GM19239 (cell line): ENCODE measurements at regions not wholly inside any gene's neighbourhood (a gene's known extent, or its start where the extent isn't known, plus 50 kb on each side); places are given as distances from the start of the nearest gene placed in this dataset.

Experiments used
- DNase-seq: peaks from one replicate; pipeline ENCODE4 v3.0.0; 2011; ENCODE audit warnings: low spot score; ENCODE audit not compliant: insufficient read length
- FAIRE-seq: peaks from 2 replicates; lab custom pipeline; 2011; peaks lifted over from hg19 to GRCh38; lab: Jason Lieb, UNC

DNA sequence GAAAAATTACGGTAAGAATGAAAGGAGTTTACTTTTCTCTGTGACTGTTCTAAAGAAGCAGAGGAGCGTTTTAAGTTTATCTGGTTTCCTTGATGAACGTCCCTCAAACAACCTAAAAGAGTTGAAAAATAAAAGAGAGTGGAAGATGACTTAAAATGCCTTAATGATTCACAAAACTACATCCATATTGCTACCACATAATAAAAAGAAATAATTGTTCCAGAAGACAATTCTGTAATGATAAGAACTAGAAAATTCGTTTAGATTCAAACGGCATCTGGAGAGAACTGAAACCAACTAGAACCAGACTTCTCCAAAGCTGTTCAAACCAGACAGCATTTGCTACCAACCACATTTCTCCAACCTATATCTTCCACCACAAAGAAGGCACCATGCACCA, 68.1 kb downstream of the TEKT4 start:
- DNase-seq, result no peak
- no peak for FAIRE-seq

- FAIRE-seq (no peak), DNase-seq (no peak)
Measured at GRCh38 chr2:94947097-94948016, 76.1 kb downstream of the TEKT4 start.

DNA sequence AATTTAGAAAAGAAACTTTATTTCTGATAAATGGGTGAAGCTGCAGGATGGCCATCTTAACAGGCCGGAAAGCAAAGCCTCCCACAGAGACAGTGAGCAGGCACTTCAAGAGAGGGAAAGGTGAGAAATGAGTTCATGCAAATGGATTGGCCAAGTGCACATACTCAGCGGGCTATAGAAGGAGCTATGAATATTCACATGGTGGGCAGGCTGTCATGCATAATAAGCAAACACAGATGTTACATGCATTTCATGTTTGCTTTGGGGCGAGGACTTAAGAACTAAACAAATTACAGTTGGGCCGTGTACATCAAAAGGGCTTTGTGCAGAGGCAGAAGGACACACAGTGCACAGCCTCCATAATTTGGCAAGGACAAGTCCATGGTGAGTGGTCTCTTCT, 69.8 kb upstream of the MAL start:
- FAIRE-seq, result no peak

GRCh38 chr2:94956797-94957391, 68.6 kb upstream of the MAL start:
- DNase-seq, result peak; percentile 27

More for the DNA sequence above, 69.8 kb upstream of the MAL start:
- DNase-seq, result no peak

GRCh38 chr2:94958245-94958644, 67.3 kb upstream of the MAL start:
- no peak for DNase-seq
- FAIRE-seq, result no peak

More at GRCh38 chr2:94956797-94957391, 68.6 kb upstream of the MAL start:
- FAIRE-seq, result peak; percentile 40

- no peak for FAIRE-seq
- no peak for DNase-seq
Measured at GRCh38 chr2:94960266-94960665, 65.2 kb upstream of the MAL start.

- DNase-seq, result no peak
- FAIRE-seq, result no peak
Measured at GRCh38 chr2:94960751-94961150, 64.8 kb upstream of the MAL start.

GRCh38 chr2:94964193-94964592, 61.3 kb upstream of the MAL start:
- FAIRE-seq, result no peak

DNA sequence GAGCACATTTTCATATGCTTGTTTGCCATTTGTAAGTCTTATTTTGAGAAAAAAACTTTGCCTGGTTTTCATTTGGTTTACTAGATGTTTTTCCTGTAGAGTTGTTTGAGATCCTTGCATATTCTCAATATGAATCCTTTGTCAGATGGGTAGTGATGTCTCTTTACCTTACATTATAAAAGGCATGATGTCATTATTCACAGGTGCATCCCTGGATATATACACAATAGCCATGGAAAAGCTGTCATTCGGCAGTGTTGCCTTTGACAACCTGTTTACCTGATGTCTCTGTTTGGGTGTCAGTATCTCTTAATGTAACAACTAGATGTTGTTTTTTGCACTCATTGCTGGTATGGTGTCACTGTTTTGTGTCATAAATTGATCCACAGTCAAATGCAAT, 58.8 kb upstream of the MAL start:
- FAIRE-seq, result no peak
- no peak for DNase-seq

More at GRCh38 chr2:94964193-94964592, 61.3 kb upstream of the MAL start:
- no peak for DNase-seq

GRCh38 chr2:94970353-94970752, 55.2 kb upstream of the MAL start:
- no peak for FAIRE-seq
- no peak for DNase-seq
